ENCODE measurements at regions not wholly inside any gene's neighbourhood (a gene's known extent, or its start where the extent isn't known, plus 50 kb on each side); places are given as distances from the start of the nearest gene placed in this dataset.

DNA sequence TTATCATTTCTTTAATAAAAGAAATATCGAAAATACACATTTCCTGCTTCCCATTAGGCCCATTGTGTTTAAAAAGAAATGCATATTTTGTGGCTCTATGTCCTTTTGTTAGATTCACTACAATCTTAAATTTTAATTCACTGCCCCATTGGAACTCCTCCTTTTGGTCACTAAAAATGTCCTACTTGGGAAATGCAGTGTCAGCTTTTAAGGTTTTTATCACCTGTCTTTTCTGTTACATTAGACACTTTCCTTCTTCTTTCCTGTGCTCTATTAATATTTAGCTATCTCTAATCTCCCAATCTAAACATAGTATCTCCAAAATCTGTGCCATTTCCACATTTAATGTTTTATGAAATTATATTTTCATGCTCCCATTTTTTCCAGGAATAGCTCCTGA is 164.9 kb upstream of the SPOCK3 start:
- ChIA-PET CTCF (no interaction called here), POLR2A (no interaction called here)
- Histone ChIP-seq H3K4me3 (ENCODE audit: low read depth, low read length) (no peak overlapping the region), H3K36me3 (ENCODE audit: control insufficient read depth, insufficient read depth, low read length) (no peaks in the 10 kb centered on the region), H3K9me3 (no peaks in the 10 kb centered on the region), H3K27me3 (replicated peaks; ENCODE audit: control insufficient read depth, insufficient read depth, low read length) (no peaks in the 10 kb centered on the region), H3K4me1 (no peaks in the 10 kb centered on the region)
- Mint-ChIP-seq H3K4me3 (ENCODE audit: unreplicated experiment) (no peak overlapping the region), H3K27ac (ENCODE audit: unreplicated experiment) (no peak overlapping the region), H3K36me3 (ENCODE audit: insufficient read depth, unreplicated experiment) (no peaks in the 10 kb centered on the region), H3K4me1 (ENCODE audit: low read depth, unreplicated experiment) (no peaks in the 10 kb centered on the region), H3K27me3 (ENCODE audit: insufficient read depth, unreplicated experiment) (peaks cover 4% of the 10 kb centered on the region), H3K9me3 (ENCODE audit: unreplicated experiment) (no peaks in the 10 kb centered on the region)
- BruUV-seq (replicated peaks) = no TSS peak
- intact Hi-C loops (cut with micrococcal nuclease; ENCODE audit: unreplicated experiment) = no loop called here
- DNase-seq = no peak
- TF ChIP-seq CTCF (IDR thresholded peaks at IDR 0.05; ENCODE audit: insufficient read depth in 1 of 2, low read depth in 1 of 2, low read length in 1 of 2, severe bottlenecking in 1 of 2, unreplicated experiment in 1 of 2) = no peak

GRCh38 chr4:167406181-167406580 is 171.9 kb upstream of the SPOCK3 start:
- Mint-ChIP-seq H3K36me3 (ENCODE audit: insufficient read depth, unreplicated experiment) (no peaks in the 10 kb centered on the region), H3K4me3 (ENCODE audit: unreplicated experiment) (no peak overlapping the region), H3K4me1 (ENCODE audit: low read depth, unreplicated experiment) (no peaks in the 10 kb centered on the region), H3K27ac (ENCODE audit: unreplicated experiment) (no peak overlapping the region), H3K27me3 (ENCODE audit: insufficient read depth, unreplicated experiment) (peaks cover under 1% of the 10 kb centered on the region), H3K9me3 (ENCODE audit: unreplicated experiment) (no peaks in the 10 kb centered on the region)
- no peaks in the 10 kb centered on the region for H3K27me3 ChIP-seq (replicated peaks; ENCODE audit: control insufficient read depth, insufficient read depth, low read length)
- no peak for TF ChIP-seq CTCF (IDR thresholded peaks at IDR 0.05; ENCODE audit: insufficient read depth in 1 of 2, low read depth in 1 of 2, low read length in 1 of 2, severe bottlenecking in 1 of 2, unreplicated experiment in 1 of 2)
- no peak for DNase-seq
- H3K4me3 ChIP-seq (ENCODE audit: low read depth, low read length) = no peak overlapping the region
- no peaks in the 10 kb centered on the region for H3K36me3 ChIP-seq (ENCODE audit: control insufficient read depth, insufficient read depth, low read length)
- intact Hi-C loops (cut with micrococcal nuclease; ENCODE audit: unreplicated experiment) = no loop called here
- CTCF ChIA-PET = no interaction called here
- H3K4me1 ChIP-seq = no peaks in the 10 kb centered on the region
- BruUV-seq (replicated peaks) = no TSS peak
- no peaks in the 10 kb centered on the region for H3K9me3 ChIP-seq
- POLR2A ChIA-PET = no interaction called here

DNA sequence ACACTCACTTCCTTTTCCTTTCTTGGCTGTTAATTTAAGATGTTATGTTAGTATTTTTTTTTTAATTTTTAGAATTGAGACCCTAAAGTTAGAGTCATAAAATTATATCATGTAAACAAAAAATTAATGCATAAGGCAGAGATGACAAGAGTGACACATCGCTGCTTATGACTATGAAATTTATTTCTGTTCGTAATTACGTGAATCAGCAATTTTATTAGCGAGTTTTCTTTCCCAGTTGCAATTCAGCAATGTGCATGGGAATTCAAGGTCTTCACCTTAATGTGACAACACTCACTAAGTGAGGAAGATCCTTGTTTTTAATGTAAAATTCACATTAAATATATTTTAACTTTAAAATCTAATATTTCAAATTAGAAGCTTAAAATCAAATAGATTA is 181.2 kb upstream of the SPOCK3 start:
- Histone ChIP-seq H3K4me1 (no peaks in the 10 kb centered on the region), H3K9me3 (no peaks in the 10 kb centered on the region), H3K4me3 (ENCODE audit: low read depth, low read length) (no peak overlapping the region), H3K27me3 (replicated peaks; ENCODE audit: control insufficient read depth, insufficient read depth, low read length) (no peaks in the 10 kb centered on the region), H3K36me3 (ENCODE audit: control insufficient read depth, insufficient read depth, low read length) (no peaks in the 10 kb centered on the region)
- intact Hi-C loops (cut with micrococcal nuclease; ENCODE audit: unreplicated experiment) = no loop called here
- Mint-ChIP-seq H3K36me3 (ENCODE audit: insufficient read depth, unreplicated experiment) (no peaks in the 10 kb centered on the region), H3K27me3 (ENCODE audit: insufficient read depth, unreplicated experiment) (peaks cover 5% of the 10 kb centered on the region), H3K9me3 (ENCODE audit: unreplicated experiment) (no peaks in the 10 kb centered on the region), H3K27ac (ENCODE audit: unreplicated experiment) (no peak overlapping the region), H3K4me1 (ENCODE audit: low read depth, unreplicated experiment) (no peaks in the 10 kb centered on the region), H3K4me3 (ENCODE audit: unreplicated experiment) (no peak overlapping the region)
- no peak for TF ChIP-seq CTCF (IDR thresholded peaks at IDR 0.05; ENCODE audit: insufficient read depth in 1 of 2, low read depth in 1 of 2, low read length in 1 of 2, severe bottlenecking in 1 of 2, unreplicated experiment in 1 of 2)
- no peak for DNase-seq
- ChIA-PET CTCF (no interaction called here), POLR2A (no interaction called here)
- no TSS peak for BruUV-seq (replicated peaks)

All from Caco-2 (cell line).